Lower leg skin (tissue), 3 donors: ENCODE measurements at regions not wholly inside any gene's neighbourhood (a gene's known extent, or its start where the extent isn't known, plus 50 kb on each side); places are given as distances from the start of the nearest gene placed in this dataset.

Experiments
- POLR2A ChIP-seq, 2 donors: fragments of 450-650 bp; IDR thresholded peaks; one replicate each; pipeline ENCODE4 v1.6.1; 2016 to 2017; ENCODE audit warnings: antibody characterized with exemption in 2 of 2, mild to moderate bottlenecking in 1 of 2, moderate library complexity in 1 of 2
- TF ChIP-seq, protein P1 (sequence below), 3 donors: fragments of 450-650 bp; IDR thresholded peaks; one replicate each; pipeline ENCODE4 v1.5.1; 2016; ENCODE audit warnings: antibody characterized with exemption in 3 of 3, mild to moderate bottlenecking in 3 of 3, moderate library complexity in 2 of 3

GRCh38 chr6:29884261-29884660 lies 56.6 kb downstream of the HLA-G start:
- no peak for TF ChIP-seq POLR2A (IDR thresholded peaks at IDR 0.05)
- TF ChIP-seq, protein P1, sequence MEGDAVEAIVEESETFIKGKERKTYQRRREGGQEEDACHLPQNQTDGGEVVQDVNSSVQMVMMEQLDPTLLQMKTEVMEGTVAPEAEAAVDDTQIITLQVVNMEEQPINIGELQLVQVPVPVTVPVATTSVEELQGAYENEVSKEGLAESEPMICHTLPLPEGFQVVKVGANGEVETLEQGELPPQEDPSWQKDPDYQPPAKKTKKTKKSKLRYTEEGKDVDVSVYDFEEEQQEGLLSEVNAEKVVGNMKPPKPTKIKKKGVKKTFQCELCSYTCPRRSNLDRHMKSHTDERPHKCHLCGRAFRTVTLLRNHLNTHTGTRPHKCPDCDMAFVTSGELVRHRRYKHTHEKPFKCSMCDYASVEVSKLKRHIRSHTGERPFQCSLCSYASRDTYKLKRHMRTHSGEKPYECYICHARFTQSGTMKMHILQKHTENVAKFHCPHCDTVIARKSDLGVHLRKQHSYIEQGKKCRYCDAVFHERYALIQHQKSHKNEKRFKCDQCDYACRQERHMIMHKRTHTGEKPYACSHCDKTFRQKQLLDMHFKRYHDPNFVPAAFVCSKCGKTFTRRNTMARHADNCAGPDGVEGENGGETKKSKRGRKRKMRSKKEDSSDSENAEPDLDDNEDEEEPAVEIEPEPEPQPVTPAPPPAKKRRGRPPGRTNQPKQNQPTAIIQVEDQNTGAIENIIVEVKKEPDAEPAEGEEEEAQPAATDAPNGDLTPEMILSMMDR (IDR thresholded peaks at IDR 0.05): no peak
